Fibroblast of pulmonary artery (primary cell): ENCODE measurements at regions not wholly inside any gene's neighbourhood (a gene's known extent, or its start where the extent isn't known, plus 50 kb on each side); places are given as distances from the start of the nearest gene placed in this dataset.
"Not testable (repeated sequence)": the region's sequence is repeated elsewhere in the genome, so short reads cannot be mapped to it uniquely, and the experiment has no call there.

Experiments
- DNase-seq: peaks from one replicate; pipeline ENCODE4 v3.0.0-alpha.2; 2010; ENCODE audit warnings: low read depth
- H3K4me3 ChIP-seq: replicated peaks from 2 replicates; pipeline ENCODE4 v1.5.1; 2011; ENCODE audit warnings: low read depth, mild to moderate bottlenecking, control low read depth, low read length, moderate library complexity
- TF ChIP-seq, protein P1 (sequence below): IDR thresholded peaks from 2 replicates; pipeline ENCODE4 v1.5.1; 2011; ENCODE audit warnings: mild to moderate bottlenecking, control low read depth, low read length, inconsistent platforms; ENCODE audit errors: missing control alignments

DNA sequence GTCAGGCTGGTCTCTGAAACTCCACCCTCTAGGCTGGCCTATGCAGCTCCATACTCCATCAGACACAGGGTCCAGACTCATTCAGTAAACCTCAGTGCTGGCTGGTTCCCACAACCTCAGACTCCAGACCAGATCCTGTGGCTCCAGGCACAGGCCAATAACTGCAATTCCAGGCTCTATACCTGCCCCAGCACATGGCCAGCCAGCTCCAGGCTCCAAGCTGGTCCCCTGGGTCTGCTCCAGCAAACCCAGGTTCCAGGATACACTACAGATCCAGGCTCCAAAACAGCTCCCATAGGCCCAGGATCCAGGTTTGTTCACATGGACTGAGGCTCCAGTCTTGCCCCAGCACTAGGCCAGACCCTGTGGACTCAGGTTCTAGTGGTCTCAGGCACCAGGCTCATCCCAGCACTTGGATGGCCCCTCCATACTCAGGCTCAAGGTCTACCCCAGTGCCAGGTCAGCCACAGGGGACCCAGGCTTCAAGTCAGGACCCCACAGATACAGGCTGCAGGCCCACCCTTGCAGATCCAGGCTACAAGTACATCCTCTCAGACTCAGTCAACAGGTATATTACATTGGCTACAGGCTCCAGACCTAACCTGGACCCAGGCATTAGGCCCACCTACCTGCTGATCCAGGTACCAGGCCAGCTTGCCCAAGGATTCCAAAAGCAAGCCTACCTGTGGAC is 117.6 kb upstream of the TMEM170B start:
- TF ChIP-seq, protein P1, sequence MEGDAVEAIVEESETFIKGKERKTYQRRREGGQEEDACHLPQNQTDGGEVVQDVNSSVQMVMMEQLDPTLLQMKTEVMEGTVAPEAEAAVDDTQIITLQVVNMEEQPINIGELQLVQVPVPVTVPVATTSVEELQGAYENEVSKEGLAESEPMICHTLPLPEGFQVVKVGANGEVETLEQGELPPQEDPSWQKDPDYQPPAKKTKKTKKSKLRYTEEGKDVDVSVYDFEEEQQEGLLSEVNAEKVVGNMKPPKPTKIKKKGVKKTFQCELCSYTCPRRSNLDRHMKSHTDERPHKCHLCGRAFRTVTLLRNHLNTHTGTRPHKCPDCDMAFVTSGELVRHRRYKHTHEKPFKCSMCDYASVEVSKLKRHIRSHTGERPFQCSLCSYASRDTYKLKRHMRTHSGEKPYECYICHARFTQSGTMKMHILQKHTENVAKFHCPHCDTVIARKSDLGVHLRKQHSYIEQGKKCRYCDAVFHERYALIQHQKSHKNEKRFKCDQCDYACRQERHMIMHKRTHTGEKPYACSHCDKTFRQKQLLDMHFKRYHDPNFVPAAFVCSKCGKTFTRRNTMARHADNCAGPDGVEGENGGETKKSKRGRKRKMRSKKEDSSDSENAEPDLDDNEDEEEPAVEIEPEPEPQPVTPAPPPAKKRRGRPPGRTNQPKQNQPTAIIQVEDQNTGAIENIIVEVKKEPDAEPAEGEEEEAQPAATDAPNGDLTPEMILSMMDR = no peak
- H3K4me3 ChIP-seq = no peak overlapping the region
- DNase-seq = no peak

DNA sequence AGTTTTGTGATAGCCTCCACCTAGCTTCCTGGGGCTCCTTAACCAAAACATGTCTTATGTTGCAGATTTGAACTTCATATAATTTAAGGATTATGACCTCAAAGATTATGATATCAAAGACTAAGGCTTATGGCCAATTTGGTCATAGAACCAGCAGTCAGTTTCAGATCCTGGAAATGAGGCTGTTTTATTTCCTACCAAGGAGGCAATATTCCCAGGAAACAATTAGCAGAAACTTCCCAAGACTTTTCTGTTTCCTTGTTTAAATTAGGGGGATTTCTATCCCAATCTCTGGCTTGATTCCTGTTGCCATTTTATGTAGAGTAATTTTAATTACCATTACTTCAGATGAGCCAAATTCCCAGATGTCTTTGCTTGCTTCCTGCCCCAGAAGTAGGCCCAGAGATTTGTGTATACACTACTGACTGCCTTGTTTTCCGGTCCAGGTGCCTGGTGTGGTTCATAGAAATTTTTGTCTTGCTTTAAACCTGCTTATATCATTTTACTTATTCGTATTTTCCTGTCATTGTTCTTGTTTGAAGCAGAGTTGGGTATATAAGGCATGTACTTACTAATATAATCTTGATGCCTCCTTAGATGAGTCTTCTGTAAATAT is 119.2 kb upstream of the TMEM170B start:
- DNase-seq = no peak
- TF ChIP-seq, protein P1 = no peak
- H3K4me3 ChIP-seq = no peak overlapping the region

DNA sequence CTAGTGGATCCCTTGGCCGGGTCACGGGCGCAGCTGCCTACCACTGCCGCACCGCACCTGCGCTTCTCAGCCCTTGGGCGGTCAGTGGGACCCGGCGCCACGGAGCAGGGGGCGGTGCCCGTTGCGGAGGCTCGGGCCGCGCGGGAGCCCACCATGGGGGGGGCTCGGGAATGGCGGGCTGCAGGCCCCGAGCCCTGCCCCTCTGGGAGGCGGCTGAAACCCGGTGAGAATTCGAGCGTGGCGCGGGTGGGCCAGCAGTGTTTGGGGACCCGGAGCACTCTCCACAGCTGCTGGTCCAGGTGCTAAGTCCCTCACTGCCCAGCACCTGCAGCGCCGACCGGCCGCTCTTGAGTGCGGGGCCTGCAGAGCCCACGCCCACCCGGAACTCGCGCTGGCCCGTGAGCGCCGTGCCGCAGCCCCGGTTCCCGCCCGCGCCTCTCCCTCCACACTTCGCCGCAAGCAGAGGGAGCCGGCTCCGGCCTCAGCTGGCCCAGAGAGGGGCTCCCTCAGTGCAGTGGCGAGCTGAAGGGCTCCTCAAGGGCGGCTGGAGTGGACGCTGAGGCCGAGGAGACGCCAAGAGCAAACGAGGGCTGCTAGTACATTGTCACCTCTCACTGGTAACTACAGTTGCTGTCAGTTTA is 120.5 kb upstream of the TMEM170B start:
- TF ChIP-seq, protein P1 = no peak
- no peak overlapping the region for H3K4me3 ChIP-seq
- no peak for DNase-seq

DNA sequence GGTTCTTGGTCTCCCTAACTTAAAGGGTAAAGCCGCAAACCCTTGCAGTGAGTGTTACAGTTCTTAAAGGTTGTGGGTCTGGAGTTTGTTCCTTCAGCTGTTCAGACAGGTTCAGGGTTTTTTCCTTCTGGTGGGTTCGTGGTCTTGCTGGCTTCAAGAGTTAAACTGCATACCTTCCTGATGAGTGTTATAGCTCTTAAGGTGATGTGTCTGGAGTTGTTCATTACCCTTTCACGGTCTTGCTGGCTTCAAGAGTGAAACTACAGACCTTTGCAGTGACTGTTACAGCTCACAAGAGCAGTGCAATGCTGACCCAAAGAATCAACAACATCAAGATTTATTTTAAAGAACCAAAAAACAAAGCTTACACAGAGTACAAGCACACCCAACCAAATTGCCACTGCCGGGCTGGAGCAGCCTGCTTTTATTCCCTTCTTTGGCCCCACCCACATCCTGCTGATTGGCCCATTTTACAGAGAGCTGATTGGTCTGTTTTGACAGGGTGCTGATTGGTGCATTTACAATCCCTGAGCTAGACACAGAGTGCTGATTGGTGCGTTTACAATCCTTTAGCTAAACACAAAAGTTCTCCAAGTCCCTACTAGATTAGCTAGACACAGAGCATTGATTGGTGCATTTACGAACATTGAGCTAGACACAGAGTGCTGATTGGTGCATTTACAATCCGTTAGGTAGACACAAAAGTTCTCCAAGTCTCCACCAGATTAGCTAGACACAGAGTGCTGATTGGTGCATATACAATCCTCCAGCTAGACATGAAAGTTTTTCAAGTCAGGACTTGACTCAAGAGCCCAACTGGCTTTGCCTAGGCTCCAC is 121.2 kb upstream of the TMEM170B start:
- not testable (repeated sequence) for DNase-seq, H3K4me3 ChIP-seq

DNA sequence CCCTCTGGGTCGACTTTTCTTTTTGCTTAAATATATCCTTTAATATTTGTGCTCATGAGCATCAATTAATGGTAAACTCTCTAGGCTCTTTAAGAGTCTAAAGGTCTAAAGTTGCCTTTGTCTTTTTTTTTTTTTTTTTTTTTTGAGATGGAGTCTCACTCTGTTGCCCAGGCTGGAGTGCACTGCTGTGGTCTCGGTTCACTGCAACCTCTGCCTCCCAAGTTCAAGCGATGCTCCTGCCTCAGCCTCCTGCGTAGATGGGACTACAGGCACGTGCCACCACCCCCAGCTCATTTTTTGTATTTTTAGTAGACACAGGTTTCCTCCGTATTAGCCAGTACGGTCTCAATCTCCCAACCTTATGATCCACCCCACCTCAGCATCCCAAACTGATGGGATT is 122.0 kb upstream of the TMEM170B start:
- TF ChIP-seq, protein P1 = no peak
- DNase-seq = no peak
- no peak overlapping the region for H3K4me3 ChIP-seq

DNA sequence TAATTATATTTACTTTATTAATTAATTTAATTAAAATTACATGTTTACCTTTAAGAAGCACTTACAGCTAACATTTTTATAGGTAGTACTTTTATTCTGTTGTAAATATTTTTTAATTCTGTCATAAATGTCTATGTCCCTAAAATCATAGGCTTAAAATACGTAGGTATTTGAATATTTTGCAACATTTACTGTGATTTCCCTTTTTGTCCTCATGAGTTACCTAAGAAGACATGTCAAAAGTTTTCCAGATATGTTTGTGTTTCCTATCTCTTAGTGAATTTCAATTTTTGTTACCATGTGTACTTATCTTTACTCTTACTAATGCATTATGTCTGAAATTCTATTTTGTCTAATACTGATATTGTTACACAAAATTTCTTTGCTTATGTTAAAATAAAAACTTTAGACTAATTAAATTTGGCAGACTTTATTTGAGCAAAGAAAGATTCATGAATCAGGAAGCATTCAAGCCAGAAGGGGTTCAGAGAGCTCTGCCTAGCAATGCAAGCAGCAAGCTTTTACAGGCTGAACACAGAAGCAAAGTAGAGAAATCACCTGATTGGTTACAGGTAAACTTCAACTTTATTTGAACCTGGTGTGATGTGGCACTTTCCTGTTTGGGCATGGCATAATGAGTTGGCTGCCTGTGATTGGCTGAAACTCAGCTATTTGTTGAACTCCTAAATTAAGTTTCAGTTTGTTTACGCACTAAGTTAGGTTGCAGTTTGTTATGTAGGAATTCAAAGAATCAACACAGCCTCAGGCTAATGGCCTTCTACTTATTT is 123.2 kb upstream of the TMEM170B start:
- DNase-seq = no peak
- no peak overlapping the region for H3K4me3 ChIP-seq
- TF ChIP-seq, protein P1 = no peak
